ENCODE measurements at regions not wholly inside any gene's neighbourhood (a gene's known extent, or its start where the extent isn't known, plus 50 kb on each side); places are given as distances from the start of the nearest gene placed in this dataset.

DNA sequence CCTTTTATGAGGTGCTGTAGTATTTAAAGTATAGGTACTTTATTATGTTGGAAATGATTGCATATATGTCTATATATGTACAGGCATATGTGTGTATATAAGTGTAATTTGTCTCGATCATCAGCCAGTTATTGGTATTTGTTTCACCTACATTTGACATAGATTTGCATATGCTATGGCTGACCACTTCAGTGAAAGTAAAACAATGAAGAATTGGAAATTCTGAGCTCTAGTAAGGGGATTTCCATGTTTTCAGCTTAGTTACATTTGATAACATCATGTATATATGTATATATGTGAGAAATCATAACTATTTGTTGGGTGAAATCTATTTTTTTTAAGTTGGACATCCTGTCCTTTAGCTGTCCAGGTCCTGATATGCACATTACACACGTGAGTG lies 1303.9 kb downstream of the EFNB2 start:
- no peak for TF ChIP-seq RBAK (tag by site-specific recombination; IDR thresholded peaks at IDR 0.05)
- no peak for TF ChIP-seq ZNF239 (tag by site-specific recombination; IDR thresholded peaks at IDR 0.05)
- TF ChIP-seq, protein P1, sequence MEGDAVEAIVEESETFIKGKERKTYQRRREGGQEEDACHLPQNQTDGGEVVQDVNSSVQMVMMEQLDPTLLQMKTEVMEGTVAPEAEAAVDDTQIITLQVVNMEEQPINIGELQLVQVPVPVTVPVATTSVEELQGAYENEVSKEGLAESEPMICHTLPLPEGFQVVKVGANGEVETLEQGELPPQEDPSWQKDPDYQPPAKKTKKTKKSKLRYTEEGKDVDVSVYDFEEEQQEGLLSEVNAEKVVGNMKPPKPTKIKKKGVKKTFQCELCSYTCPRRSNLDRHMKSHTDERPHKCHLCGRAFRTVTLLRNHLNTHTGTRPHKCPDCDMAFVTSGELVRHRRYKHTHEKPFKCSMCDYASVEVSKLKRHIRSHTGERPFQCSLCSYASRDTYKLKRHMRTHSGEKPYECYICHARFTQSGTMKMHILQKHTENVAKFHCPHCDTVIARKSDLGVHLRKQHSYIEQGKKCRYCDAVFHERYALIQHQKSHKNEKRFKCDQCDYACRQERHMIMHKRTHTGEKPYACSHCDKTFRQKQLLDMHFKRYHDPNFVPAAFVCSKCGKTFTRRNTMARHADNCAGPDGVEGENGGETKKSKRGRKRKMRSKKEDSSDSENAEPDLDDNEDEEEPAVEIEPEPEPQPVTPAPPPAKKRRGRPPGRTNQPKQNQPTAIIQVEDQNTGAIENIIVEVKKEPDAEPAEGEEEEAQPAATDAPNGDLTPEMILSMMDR (tag by site-specific recombination; IDR thresholded peaks at IDR 0.05) = no peak
- no peak for TF ChIP-seq KLF16 (tag by site-specific recombination; IDR thresholded peaks at IDR 0.05)
- no peak for TF ChIP-seq ZNF19 (tag by site-specific recombination; IDR thresholded peaks at IDR 0.05; ENCODE audit: low read depth)
- TF ChIP-seq, protein P2, sequence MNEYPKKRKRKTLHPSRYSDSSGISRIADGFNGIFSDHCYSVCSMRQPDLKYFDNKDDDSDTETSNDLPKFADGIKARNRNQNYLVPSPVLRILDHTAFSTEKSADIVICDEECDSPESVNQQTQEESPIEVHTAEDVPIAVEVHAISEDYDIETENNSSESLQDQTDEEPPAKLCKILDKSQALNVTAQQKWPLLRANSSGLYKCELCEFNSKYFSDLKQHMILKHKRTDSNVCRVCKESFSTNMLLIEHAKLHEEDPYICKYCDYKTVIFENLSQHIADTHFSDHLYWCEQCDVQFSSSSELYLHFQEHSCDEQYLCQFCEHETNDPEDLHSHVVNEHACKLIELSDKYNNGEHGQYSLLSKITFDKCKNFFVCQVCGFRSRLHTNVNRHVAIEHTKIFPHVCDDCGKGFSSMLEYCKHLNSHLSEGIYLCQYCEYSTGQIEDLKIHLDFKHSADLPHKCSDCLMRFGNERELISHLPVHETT (tag by site-specific recombination; IDR thresholded peaks at IDR 0.05) = no peak
- TF ChIP-seq, protein P3, sequence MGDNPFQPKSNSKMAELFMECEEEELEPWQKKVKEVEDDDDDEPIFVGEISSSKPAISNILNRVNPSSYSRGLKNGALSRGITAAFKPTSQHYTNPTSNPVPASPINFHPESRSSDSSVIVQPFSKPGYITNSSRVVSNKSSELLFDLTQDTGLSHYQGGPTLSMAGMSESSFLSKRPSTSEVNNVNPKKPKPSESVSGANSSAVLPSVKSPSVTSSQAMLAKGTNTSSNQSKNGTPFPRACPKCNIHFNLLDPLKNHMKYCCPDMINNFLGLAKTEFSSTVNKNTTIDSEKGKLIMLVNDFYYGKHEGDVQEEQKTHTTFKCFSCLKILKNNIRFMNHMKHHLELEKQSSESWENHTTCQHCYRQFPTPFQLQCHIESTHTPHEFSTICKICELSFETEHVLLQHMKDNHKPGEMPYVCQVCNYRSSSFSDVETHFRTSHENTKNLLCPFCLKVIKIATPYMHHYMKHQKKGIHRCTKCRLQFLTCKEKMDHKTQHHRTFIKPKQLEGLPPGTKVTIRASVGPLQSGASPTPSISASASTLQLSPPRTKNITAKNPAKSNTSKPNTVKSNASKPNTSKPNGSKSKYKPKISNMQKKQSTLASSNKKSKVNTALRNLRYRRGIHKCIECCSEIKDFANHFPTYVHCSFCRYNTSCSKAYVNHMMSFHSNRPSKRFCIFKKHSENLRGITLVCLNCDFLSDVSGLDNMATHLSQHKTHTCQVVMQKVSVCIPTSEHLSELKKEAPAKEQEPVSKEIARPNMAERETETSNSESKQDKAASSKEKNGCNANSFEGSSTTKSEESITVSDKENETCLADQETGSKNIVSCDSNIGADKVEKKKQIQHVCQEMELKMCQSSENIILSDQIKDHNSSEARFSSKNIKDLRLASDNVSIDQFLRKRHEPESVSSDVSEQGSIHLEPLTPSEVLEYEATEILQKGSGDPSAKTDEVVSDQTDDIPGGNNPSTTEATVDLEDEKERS (tag by site-specific recombination; IDR thresholded peaks at IDR 0.05) = no peak
- no peak for TF ChIP-seq ZBTB17 (tag by site-specific recombination; IDR thresholded peaks at IDR 0.05)
- no peak for TF ChIP-seq ZNF324 (tag by site-specific recombination; IDR thresholded peaks at IDR 0.05)
